RWPE2 (cell line): ENCODE measurements at regions not wholly inside any gene's neighbourhood (a gene's known extent, or its start where the extent isn't known, plus 50 kb on each side); places are given as distances from the start of the nearest gene placed in this dataset.

Experiments
- ATAC-seq: fragments of 200-7000 bp; cut with Tn5 transposase; 3 replicates; pipeline ENCODE4 v1.9.1; 2021; ENCODE audit warnings: low read depth
- DNase-seq: peaks from one replicate; pipeline ENCODE4 v3.0.0-alpha.2; 2020; ENCODE audit warnings: low spot score
- H3K27ac ChIP-seq: fragments of 450-650 bp; 2 replicates; pipeline ENCODE4 v1.5.1; 2017; ENCODE audit warnings: mild to moderate bottlenecking; ENCODE audit not compliant: poor library complexity, severe bottlenecking
- H3K27me3 ChIP-seq: fragments of 250-450 bp; sonication (Bioruptor Pico); 2 replicates; pipeline ENCODE4 v1.5.1; 2021; ENCODE audit warnings: mild to moderate bottlenecking, moderate library complexity; ENCODE audit not compliant: insufficient read depth, poor library complexity, severe bottlenecking
- H3K36me3 ChIP-seq: fragments of 250-450 bp; sonication (Bioruptor Pico); 2 replicates; pipeline ENCODE4 v1.5.1; 2020; ENCODE audit warnings: low read depth, mild to moderate bottlenecking, moderate library complexity
- H3K4me1 ChIP-seq: fragments of 250-450 bp; sonication (Bioruptor Pico); 2 replicates; pipeline ENCODE4 v1.5.1; 2021; ENCODE audit warnings: mild to moderate bottlenecking, moderate library complexity; ENCODE audit not compliant: insufficient read depth, poor library complexity, severe bottlenecking
- H3K4me3 ChIP-seq: fragments of 250-450 bp; sonication (Bioruptor Pico); 2 replicates; pipeline ENCODE4 v1.5.1; 2021; ENCODE audit warnings: mild to moderate bottlenecking, moderate library complexity; ENCODE audit not compliant: severe bottlenecking
- H3K9me3 ChIP-seq: fragments of 250-450 bp; sonication (Bioruptor Pico); 2 replicates; pipeline ENCODE4 v1.5.1; 2021; ENCODE audit warnings: mild to moderate bottlenecking, moderate library complexity; ENCODE audit not compliant: severe bottlenecking
- TF ChIP-seq, protein P1 (sequence below): fragments of 450-650 bp; IDR thresholded peaks from one replicate; pipeline ENCODE4 v1.5.1; 2017; ENCODE audit warnings: mild to moderate bottlenecking, moderate library complexity; ENCODE audit not compliant: poor library complexity, severe bottlenecking

DNA sequence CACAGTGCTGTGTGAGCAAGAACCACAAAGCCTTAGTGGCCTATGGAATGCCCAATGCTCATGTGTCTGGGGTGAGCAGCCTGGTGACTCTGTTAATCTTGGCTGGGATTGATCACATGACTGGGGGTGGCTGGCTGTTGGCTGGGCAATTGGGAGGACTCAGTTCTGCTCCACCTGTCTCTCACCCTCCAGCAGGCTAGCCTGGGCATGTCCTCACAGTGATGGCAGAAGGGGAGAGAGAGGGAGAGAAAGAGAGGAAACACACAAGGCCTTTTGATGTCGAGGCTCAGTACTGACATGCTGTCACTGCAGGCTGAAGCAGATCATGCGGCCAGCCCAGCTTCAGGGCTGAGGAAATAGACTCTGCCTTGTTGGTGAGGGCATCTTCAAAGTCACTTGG, 136.8 kb downstream of the TBX5 start:
- TF ChIP-seq, protein P1, sequence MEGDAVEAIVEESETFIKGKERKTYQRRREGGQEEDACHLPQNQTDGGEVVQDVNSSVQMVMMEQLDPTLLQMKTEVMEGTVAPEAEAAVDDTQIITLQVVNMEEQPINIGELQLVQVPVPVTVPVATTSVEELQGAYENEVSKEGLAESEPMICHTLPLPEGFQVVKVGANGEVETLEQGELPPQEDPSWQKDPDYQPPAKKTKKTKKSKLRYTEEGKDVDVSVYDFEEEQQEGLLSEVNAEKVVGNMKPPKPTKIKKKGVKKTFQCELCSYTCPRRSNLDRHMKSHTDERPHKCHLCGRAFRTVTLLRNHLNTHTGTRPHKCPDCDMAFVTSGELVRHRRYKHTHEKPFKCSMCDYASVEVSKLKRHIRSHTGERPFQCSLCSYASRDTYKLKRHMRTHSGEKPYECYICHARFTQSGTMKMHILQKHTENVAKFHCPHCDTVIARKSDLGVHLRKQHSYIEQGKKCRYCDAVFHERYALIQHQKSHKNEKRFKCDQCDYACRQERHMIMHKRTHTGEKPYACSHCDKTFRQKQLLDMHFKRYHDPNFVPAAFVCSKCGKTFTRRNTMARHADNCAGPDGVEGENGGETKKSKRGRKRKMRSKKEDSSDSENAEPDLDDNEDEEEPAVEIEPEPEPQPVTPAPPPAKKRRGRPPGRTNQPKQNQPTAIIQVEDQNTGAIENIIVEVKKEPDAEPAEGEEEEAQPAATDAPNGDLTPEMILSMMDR = no peak
- DNase-seq (no peak), ATAC-seq (no peak)
- no peak overlapping the region for H3K4me3 ChIP-seq
- no peaks in the 10 kb centered on the region for H3K36me3 ChIP-seq
- no peaks in the 10 kb centered on the region for H3K9me3 ChIP-seq
- H3K4me1 ChIP-seq = no peaks in the 10 kb centered on the region
- no peak overlapping the region for H3K27ac ChIP-seq
- H3K27me3 ChIP-seq = peaks cover 27% of the 10 kb centered on the region

DNA sequence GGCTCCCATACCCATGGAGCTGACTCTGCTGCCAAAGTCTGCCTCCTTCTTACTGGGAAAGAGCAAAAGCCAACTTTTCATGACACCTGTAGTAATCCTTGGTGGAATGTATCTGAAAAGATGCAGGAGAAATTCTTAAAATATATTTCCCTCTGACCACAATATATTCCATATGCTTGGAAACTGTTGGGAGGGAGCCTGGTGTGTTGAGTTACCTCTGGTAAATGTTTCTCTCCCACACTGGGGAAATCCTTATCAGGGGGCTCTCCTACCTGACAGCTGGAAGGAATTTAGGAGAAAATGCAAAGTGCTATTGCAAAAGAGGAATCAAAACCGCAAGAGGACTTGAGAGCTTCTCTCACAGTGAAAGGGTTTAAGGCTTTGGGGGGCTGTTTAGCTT, 139.4 kb downstream of the TBX5 start:
- Histone ChIP-seq H3K27me3 (peaks cover 6% of the 10 kb centered on the region), H3K4me1 (no peaks in the 10 kb centered on the region), H3K27ac (no peak overlapping the region), H3K36me3 (no peaks in the 10 kb centered on the region), H3K4me3 (no peak overlapping the region), H3K9me3 (no peaks in the 10 kb centered on the region)
- no peak for ATAC-seq
- no peak for DNase-seq
- TF ChIP-seq, protein P1 = no peak

DNA sequence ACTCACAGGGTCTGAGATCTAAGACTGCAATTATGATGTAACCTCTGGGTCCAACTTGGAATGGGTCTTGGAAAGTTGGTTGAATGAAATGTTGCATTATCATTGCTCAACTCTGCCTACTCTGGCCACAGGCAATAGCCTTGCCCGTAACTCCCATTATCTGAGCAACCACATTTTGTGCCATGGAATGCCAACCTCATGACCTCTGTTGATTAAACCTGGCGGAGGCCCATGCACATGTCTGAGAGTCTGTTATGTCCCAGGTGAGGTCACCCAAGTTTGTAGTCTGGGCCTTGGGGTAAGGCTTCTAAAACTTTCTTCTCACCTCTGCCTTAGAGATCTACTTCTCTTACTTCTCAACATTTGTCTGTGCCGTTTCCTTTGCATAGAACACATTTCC, 140.9 kb downstream of the TBX5 start:
- Histone ChIP-seq H3K4me1 (no peaks in the 10 kb centered on the region), H3K27ac (no peak overlapping the region), H3K27me3 (peaks cover under 1% of the 10 kb centered on the region), H3K9me3 (no peaks in the 10 kb centered on the region), H3K4me3 (no peak overlapping the region), H3K36me3 (no peaks in the 10 kb centered on the region)
- ATAC-seq (no peak), DNase-seq (no peak)
- TF ChIP-seq, protein P1 = no peak

DNA sequence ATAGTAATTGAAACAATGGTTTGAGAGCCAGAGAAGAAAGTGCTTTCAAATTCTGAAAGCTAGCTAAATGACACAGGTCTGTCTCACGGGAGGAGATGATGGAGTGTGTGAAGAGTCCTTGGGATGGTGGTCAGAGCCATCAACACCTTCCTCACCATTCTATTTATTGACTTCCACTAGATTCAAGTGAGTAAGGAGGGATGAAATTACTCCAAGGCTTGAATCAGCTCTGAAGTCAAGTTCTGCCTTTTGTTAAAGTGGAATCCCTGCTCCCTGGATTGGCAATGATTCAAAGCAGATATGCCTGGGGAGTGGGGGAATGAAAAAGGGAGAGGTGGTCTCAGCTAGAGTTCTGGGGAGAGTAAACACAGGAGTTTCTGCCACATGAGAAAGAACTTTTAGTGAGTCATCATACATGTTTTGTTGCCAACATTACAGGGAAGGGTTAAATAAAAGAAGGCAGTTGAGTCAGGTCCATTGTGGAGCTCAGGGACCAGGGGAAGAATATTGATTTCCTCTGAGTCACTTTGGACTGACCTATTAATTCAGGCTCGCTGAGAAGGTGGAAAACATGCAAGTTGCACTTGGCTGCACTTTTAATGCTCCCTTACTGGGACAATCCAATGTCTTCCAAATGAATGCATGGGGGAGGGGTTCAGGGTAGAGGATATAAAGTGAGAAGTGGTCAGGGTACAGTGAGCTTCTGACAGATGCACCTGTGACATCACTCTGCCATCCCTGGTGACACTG, 142.7 kb downstream of the TBX5 start:
- ATAC-seq = no peak
- DNase-seq = no peak
- Histone ChIP-seq H3K4me1 (no peaks in the 10 kb centered on the region), H3K27ac (no peak overlapping the region), H3K36me3 (no peaks in the 10 kb centered on the region), H3K9me3 (no peaks in the 10 kb centered on the region), H3K27me3 (no peaks in the 10 kb centered on the region), H3K4me3 (no peak overlapping the region)
- TF ChIP-seq, protein P1 = no peak

DNA sequence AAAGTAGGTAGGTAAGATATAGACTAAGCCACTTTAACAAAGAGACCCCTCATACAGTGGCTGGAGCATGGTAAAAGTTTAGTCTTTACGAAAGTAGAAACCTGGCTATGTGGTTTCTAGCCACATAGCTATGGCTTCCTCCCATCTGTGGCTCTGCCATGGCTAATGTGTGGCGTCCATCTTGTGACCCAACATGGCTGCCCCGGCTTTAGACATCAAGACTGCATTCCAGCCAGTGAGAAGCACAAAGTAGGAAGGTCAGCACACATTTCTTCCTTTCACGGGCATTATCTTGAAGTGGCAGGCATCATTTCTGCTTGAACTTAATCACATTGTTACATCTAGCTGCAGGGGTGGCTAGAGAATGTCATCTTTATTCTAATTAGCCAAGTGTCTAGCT, 148.3 kb downstream of the TBX5 start:
- DNase-seq (no peak), ATAC-seq (no peak)
- Histone ChIP-seq H3K27ac (no peak overlapping the region), H3K4me3 (no peak overlapping the region), H3K27me3 (no peaks in the 10 kb centered on the region), H3K4me1 (no peaks in the 10 kb centered on the region), H3K9me3 (no peaks in the 10 kb centered on the region), H3K36me3 (no peaks in the 10 kb centered on the region)
- TF ChIP-seq, protein P1 = no peak
